ENCODE measurements at regions not wholly inside any gene's neighbourhood (a gene's known extent, or its start where the extent isn't known, plus 50 kb on each side); places are given as distances from the start of the nearest gene placed in this dataset.

DNA sequence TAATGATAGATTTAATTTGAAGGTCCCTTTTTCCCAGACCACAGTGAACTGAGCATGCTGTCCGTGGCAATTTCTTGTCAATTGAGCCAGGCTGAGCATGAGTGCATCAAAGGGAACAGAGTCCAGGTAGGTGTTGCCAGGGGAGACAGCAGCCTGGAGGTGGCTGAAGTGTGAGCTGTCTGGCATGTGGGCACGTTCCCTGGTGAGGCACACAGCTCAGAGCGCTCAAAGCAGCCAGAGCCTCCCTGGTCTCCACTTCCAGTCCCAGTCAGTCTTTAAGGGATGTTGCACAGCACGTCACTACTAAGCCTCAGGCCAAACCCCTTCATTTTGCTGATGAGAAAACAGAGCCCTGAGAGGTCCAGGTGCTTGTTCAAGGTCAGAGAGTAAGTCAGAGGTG is 251.4 kb downstream of the MATN1 start:
- TF ChIP-seq CTCF (IDR thresholded peaks at IDR 0.05): no peak
- TF ChIP-seq EP300 (IDR thresholded peaks at IDR 0.05): no peak
- TF ChIP-seq POLR2A (IDR thresholded peaks at IDR 0.05): no peak

Measured in ovary (tissue), 3 donors.